Vagina (tissue), 2 donors: ENCODE measurements at regions not wholly inside any gene's neighbourhood (a gene's known extent, or its start where the extent isn't known, plus 50 kb on each side); places are given as distances from the start of the nearest gene placed in this dataset.
"Not testable (repeated sequence)": the region's sequence is repeated elsewhere in the genome, so short reads cannot be mapped to it uniquely, and the experiment has no call there.

Source experiments
- DNase-seq, 2 donors: peaks; one replicate each; pipeline ENCODE4 v3.0.0-alpha.2; 2017; ENCODE audit errors: extremely low spot score in 2 of 2
- H3K27ac ChIP-seq: fragments of 200-600 bp; sonication (generic); one replicate; pipeline ENCODE4 v1.5.1; 2019
- H3K27me3 ChIP-seq: fragments of 200-600 bp; sonication (generic); one replicate; pipeline ENCODE4 v1.5.1; 2019
- H3K36me3 ChIP-seq, 2 donors: fragments of 200-600 bp; sonication (generic); one replicate each; pipeline ENCODE4 v1.5.1; 2017 to 2019
- H3K4me1 ChIP-seq: fragments of 200-600 bp; sonication (generic); one replicate; pipeline ENCODE4 v1.5.1; 2019
- H3K4me3 ChIP-seq, 2 donors: fragments of 200-600 bp; sonication (generic); 1 replicate in 1 of 2; 2 replicates in 1 of 2; pipeline ENCODE4 v1.5.1; 2016 to 2019
- H3K9me3 ChIP-seq: fragments of 200-600 bp; sonication (generic); one replicate; pipeline ENCODE4 v1.5.1; 2019
- POLR2A ChIP-seq, 2 donors: fragments of 450-650 bp; IDR thresholded peaks; one replicate each; pipeline ENCODE4 v1.6.1; 2017; ENCODE audit warnings: antibody characterized with exemption in 2 of 2, mild to moderate bottlenecking in 2 of 2, moderate library complexity in 2 of 2
- POLR2AphosphoS5 ChIP-seq, 2 donors: sonication (generic); formaldehyde crosslinking; IDR thresholded peaks; one replicate each; pipeline ENCODE4 v1.9.0; 2017; ENCODE audit warnings: antibody characterized with exemption in 2 of 2, mild to moderate bottlenecking in 2 of 2, low read depth in 1 of 2; ENCODE audit not compliant: insufficient read depth in 1 of 2
- intact Hi-C: fragments of 100-400 bp; cut with DNase I; formaldehyde crosslinking; loops from one replicate; pipeline ENCODE4 v1.15.1; 2023
- TF ChIP-seq, protein P1 (sequence below), 3 experiments: fragments of 450-650 bp in 2 of 3; fragments of 200-600 bp in 1 of 3; sonication (generic) in 1 of 3; IDR thresholded peaks; one replicate each; pipeline ENCODE4 v1.5.1; 2017 to 2019; ENCODE audit warnings: antibody characterized with exemption in 3 of 3, mild to moderate bottlenecking in 2 of 3, moderate library complexity in 2 of 3

GRCh38 chr3:139185527-139185926, 140.8 kb upstream of the PRR23C start:
- H3K4me1 ChIP-seq, result peaks cover 13% of the 10 kb centered on the region
- no peaks in the 10 kb centered on the region for H3K27me3 ChIP-seq
- no peaks in the 10 kb centered on the region for H3K36me3 ChIP-seq
- intact Hi-C loops, result no loop called here
- DNase-seq, result peak in 1 of 2 donors; percentile 79
- H3K27ac ChIP-seq, result peak overlapping the region; percentile 13
- H3K9me3 ChIP-seq, result no peaks in the 10 kb centered on the region
- H3K4me3 ChIP-seq, result no peak overlapping the region
- TF ChIP-seq POLR2AphosphoS5 (IDR thresholded peaks at IDR 0.05; ENCODE audit: insufficient read depth in 1 of 2, low read depth in 1 of 2) (no peak), POLR2A (IDR thresholded peaks at IDR 0.05) (no peak)
- TF ChIP-seq, protein P1, sequence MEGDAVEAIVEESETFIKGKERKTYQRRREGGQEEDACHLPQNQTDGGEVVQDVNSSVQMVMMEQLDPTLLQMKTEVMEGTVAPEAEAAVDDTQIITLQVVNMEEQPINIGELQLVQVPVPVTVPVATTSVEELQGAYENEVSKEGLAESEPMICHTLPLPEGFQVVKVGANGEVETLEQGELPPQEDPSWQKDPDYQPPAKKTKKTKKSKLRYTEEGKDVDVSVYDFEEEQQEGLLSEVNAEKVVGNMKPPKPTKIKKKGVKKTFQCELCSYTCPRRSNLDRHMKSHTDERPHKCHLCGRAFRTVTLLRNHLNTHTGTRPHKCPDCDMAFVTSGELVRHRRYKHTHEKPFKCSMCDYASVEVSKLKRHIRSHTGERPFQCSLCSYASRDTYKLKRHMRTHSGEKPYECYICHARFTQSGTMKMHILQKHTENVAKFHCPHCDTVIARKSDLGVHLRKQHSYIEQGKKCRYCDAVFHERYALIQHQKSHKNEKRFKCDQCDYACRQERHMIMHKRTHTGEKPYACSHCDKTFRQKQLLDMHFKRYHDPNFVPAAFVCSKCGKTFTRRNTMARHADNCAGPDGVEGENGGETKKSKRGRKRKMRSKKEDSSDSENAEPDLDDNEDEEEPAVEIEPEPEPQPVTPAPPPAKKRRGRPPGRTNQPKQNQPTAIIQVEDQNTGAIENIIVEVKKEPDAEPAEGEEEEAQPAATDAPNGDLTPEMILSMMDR (IDR thresholded peaks at IDR 0.05), result no peak

GRCh38 chr3:139187154-139187553, 142.5 kb upstream of the PRR23C start:
- intact Hi-C loops, result no loop called here
- H3K4me3 ChIP-seq, result no peak overlapping the region
- no peaks in the 10 kb centered on the region for H3K36me3 ChIP-seq
- TF ChIP-seq POLR2AphosphoS5 (IDR thresholded peaks at IDR 0.05; ENCODE audit: insufficient read depth in 1 of 2, low read depth in 1 of 2) (no peak), POLR2A (IDR thresholded peaks at IDR 0.05) (no peak)
- TF ChIP-seq, protein P1 (IDR thresholded peaks at IDR 0.05), result no peak
- peak in 1 of 2 donors; percentile 34 for DNase-seq
- peaks cover 13% of the 10 kb centered on the region for H3K4me1 ChIP-seq
- H3K27ac ChIP-seq, result peak overlapping the region; percentile 2
- no peaks in the 10 kb centered on the region for H3K27me3 ChIP-seq
- H3K9me3 ChIP-seq, result no peaks in the 10 kb centered on the region

DNA sequence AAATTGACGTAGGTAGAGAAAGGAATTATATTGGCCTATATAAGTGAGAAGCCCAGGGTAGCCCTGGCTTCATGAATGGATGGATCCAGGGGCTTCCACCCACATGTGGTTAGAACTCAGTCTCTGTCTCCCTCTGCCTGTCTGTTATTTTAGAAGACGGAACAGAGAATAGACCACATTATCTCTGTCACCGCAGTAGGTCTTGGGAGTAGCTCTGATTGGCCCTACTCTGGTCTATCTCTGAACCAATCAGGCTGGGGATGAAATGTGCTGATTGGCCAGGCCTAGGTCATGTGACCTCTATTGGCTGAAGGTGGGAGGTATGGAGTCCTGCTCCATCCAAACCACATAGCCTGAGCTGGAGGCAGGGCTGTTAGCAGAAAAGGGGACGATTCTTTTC, 143.0 kb upstream of the PRR23C start:
- Histone ChIP-seq H3K4me1 (peaks cover 13% of the 10 kb centered on the region), H3K36me3 (no peaks in the 10 kb centered on the region), H3K9me3 (no peaks in the 10 kb centered on the region), H3K27ac (no peak overlapping the region), H3K27me3 (no peaks in the 10 kb centered on the region), H3K4me3 (no peak overlapping the region)
- TF ChIP-seq, protein P1 (IDR thresholded peaks at IDR 0.05), result no peak
- no peak for TF ChIP-seq POLR2A (IDR thresholded peaks at IDR 0.05)
- no peak for DNase-seq
- intact Hi-C loops, result no loop called here

DNA sequence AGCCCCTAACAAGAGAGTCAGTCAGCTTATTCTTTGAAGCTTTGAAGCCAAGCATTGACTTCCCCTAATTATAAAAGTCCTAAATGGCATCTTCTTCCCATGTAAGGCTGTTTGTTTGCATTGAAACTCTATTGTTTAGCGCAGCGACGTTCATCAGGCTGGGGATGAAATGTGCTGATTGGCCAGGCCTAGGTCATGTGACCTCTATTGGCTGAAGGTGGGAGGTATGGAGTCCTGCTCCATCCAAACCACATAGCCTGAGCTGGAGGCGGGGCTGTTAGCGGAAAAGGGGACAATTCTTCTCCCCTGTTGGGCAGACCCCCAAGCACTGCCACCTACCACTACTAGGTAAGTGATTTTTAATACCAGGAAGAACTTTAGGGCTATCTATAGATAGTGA, 145.3 kb upstream of the PRR23C start:
- no peaks in the 10 kb centered on the region for H3K36me3 ChIP-seq
- no peak overlapping the region for H3K27ac ChIP-seq
- DNase-seq, result no peak
- peaks cover 13% of the 10 kb centered on the region for H3K4me1 ChIP-seq
- intact Hi-C loops, result no loop called here
- TF ChIP-seq POLR2AphosphoS5 (IDR thresholded peaks at IDR 0.05; ENCODE audit: insufficient read depth in 1 of 2, low read depth in 1 of 2), result no peak
- TF ChIP-seq, protein P1 (IDR thresholded peaks at IDR 0.05), result no peak
- TF ChIP-seq POLR2A (IDR thresholded peaks at IDR 0.05), result no peak
- H3K9me3 ChIP-seq, result no peaks in the 10 kb centered on the region
- no peaks in the 10 kb centered on the region for H3K27me3 ChIP-seq
- H3K4me3 ChIP-seq, result no peak overlapping the region

GRCh38 chr3:139194421-139194820, 149.4 kb upstream of the MRPS22 start:
- H3K36me3 ChIP-seq, DNase-seq, H3K27ac ChIP-seq, H3K27me3 ChIP-seq, H3K4me3 ChIP-seq, intact Hi-C loops, H3K4me1 ChIP-seq, H3K9me3 ChIP-seq: not testable (repeated sequence)

DNA sequence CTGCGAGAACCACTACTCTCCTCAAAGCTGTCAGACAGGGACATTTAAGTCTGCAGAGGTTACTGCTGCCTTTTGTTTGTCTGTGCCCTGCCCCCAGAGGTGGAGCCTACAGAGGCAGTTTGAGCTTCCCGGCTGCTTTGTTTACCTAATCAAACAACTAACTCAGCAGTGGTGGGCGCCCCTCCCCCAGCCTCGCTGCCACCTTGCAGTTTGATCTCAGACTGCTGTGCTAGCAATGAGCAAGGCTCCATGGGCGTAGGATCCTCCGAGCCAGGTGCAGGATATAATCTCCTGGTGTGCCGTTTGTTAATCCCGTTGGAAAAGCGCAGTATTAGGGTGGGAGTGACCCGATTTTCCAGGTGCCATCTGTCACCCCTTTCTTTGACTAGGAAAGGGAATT, 147.7 kb upstream of the MRPS22 start:
- H3K27ac ChIP-seq, H3K36me3 ChIP-seq, H3K9me3 ChIP-seq, H3K4me1 ChIP-seq, intact Hi-C loops, H3K27me3 ChIP-seq, H3K4me3 ChIP-seq, DNase-seq: not testable (repeated sequence)
